ENCODE measurements at regions not wholly inside any gene's neighbourhood (a gene's known extent, or its start where the extent isn't known, plus 50 kb on each side); places are given as distances from the start of the nearest gene placed in this dataset.

DNA sequence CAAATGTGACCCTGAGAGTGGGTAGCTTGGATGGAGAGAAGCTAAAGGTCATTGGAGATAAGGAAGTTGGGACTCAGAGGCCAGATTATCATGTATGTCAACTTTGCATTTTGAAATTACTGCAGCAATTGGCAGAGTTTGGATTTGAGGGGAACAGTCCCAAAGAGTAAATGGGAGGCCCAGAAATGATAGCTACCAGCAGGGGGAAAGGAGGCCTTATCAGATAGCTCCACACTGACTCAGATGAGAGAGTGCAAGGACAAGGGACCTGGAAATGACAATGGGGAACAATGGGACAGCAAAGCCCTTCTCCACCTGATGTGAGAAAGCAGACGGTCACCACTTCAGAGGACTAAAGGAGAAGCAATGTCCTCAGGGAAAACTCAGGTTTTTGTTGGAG lies 201.5 kb upstream of the JADE1 start:
- TF ChIP-seq POLR2AphosphoS5 (IDR thresholded peaks at IDR 0.05) (no peak), POLR2A (IDR thresholded peaks at IDR 0.05) (no peak)
- TF ChIP-seq, protein P1, sequence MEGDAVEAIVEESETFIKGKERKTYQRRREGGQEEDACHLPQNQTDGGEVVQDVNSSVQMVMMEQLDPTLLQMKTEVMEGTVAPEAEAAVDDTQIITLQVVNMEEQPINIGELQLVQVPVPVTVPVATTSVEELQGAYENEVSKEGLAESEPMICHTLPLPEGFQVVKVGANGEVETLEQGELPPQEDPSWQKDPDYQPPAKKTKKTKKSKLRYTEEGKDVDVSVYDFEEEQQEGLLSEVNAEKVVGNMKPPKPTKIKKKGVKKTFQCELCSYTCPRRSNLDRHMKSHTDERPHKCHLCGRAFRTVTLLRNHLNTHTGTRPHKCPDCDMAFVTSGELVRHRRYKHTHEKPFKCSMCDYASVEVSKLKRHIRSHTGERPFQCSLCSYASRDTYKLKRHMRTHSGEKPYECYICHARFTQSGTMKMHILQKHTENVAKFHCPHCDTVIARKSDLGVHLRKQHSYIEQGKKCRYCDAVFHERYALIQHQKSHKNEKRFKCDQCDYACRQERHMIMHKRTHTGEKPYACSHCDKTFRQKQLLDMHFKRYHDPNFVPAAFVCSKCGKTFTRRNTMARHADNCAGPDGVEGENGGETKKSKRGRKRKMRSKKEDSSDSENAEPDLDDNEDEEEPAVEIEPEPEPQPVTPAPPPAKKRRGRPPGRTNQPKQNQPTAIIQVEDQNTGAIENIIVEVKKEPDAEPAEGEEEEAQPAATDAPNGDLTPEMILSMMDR (IDR thresholded peaks at IDR 0.05): no peak

All from breast epithelium (tissue), 3 donors.